ENCODE measurements at regions not wholly inside any gene's neighbourhood (a gene's known extent, or its start where the extent isn't known, plus 50 kb on each side); places are given as distances from the start of the nearest gene placed in this dataset.

DNA sequence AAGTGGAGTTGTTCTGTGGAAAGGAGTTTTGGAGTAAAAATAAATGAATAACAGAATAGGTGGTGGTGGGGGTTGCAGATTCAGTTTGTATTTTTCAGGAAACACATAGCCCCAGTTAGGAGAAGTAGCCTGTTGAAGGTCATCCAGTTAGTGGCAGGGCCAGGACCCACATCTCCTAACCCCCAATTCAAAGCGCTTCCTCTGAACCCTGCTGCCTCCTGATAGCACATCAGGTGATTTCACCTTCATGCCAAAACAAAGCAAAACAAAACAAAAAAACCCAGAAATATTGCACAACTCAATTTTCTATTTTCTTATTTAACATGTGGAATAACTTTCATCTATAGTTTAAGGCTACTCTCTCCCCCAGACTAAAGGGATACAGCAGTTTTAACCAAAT lies 112.3 kb upstream of the UGP2 start:
- Histone ChIP-seq H3K79me2 (ENCODE audit: insufficient read depth, low read depth, low read length) (no peaks in the 10 kb centered on the region), H2AFZ (ENCODE audit: low read length) (no peak overlapping the region), H3K4me3 (ENCODE audit: low read depth, low read length, poor library complexity, severe bottlenecking) (no peak overlapping the region), H4K20me1 (ENCODE audit: insufficient read depth, low read length) (no peaks in the 10 kb centered on the region), H3K27ac (ENCODE audit: low read depth, low read length, poor library complexity, severe bottlenecking) (no peak overlapping the region), H3K9me3 (ENCODE audit: low read length) (no peaks in the 10 kb centered on the region), H3K36me3 (ENCODE audit: insufficient read depth, low read length) (no peaks in the 10 kb centered on the region), H3K4me1 (ENCODE audit: insufficient read depth, low read length, poor library complexity, severe bottlenecking) (no peaks in the 10 kb centered on the region), H3K9me2 (ENCODE audit: insufficient read depth, low read length) (no peaks in the 10 kb centered on the region), H3K4me2 (ENCODE audit: low read length) (no peak overlapping the region)
- ChIA-PET POLR2A (no interaction called here), CTCF (ENCODE audit: unreplicated experiment) (no interaction called here)
- no TSS peak for BruUV-seq (replicated peaks)
- no peak for TF ChIP-seq EZH2phosphoT487 (IDR thresholded peaks at IDR 0.05; ENCODE audit: borderline replicate concordance, low read depth, low read length)
- TF ChIP-seq, protein P1, sequence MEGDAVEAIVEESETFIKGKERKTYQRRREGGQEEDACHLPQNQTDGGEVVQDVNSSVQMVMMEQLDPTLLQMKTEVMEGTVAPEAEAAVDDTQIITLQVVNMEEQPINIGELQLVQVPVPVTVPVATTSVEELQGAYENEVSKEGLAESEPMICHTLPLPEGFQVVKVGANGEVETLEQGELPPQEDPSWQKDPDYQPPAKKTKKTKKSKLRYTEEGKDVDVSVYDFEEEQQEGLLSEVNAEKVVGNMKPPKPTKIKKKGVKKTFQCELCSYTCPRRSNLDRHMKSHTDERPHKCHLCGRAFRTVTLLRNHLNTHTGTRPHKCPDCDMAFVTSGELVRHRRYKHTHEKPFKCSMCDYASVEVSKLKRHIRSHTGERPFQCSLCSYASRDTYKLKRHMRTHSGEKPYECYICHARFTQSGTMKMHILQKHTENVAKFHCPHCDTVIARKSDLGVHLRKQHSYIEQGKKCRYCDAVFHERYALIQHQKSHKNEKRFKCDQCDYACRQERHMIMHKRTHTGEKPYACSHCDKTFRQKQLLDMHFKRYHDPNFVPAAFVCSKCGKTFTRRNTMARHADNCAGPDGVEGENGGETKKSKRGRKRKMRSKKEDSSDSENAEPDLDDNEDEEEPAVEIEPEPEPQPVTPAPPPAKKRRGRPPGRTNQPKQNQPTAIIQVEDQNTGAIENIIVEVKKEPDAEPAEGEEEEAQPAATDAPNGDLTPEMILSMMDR (conservative IDR thresholded peaks at IDR 0.05; ENCODE audit: low read length) = no peak
- intact Hi-C loops (cut with micrococcal nuclease; ENCODE audit: unreplicated experiment) = no loop called here
- DNase-seq (ENCODE audit: low spot score) = no peak

DNA sequence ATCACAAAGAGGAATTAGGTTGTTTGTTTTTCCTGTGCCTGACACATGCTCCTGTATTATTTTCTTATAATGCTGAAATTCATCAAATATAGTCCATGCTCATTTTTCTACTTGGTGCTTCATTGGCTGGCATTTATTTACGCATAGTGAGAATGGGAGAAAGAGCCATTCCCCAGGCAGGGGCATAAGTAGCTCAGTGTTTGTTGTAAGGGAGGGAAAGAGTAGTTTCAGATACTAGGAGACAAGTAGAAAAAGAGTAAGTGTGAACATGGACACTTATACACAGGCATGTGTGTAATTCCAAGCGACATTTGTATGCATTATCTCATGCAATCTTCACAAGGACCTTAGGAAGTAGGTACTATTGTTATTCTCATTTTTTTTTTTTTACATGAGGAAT lies 111.9 kb upstream of the UGP2 start:
- Histone ChIP-seq H3K4me2 (ENCODE audit: low read length) (no peak overlapping the region), H3K36me3 (ENCODE audit: insufficient read depth, low read length) (no peaks in the 10 kb centered on the region), H3K4me3 (ENCODE audit: low read depth, low read length, poor library complexity, severe bottlenecking) (no peak overlapping the region), H4K20me1 (ENCODE audit: insufficient read depth, low read length) (no peaks in the 10 kb centered on the region), H3K4me1 (ENCODE audit: insufficient read depth, low read length, poor library complexity, severe bottlenecking) (no peaks in the 10 kb centered on the region), H3K79me2 (ENCODE audit: insufficient read depth, low read depth, low read length) (no peaks in the 10 kb centered on the region), H3K9me2 (ENCODE audit: insufficient read depth, low read length) (no peaks in the 10 kb centered on the region), H2AFZ (ENCODE audit: low read length) (no peak overlapping the region), H3K9me3 (ENCODE audit: low read length) (no peaks in the 10 kb centered on the region), H3K27ac (ENCODE audit: low read depth, low read length, poor library complexity, severe bottlenecking) (no peak overlapping the region)
- TF ChIP-seq, protein P1 (conservative IDR thresholded peaks at IDR 0.05; ENCODE audit: low read length) = no peak
- TF ChIP-seq EZH2phosphoT487 (IDR thresholded peaks at IDR 0.05; ENCODE audit: borderline replicate concordance, low read depth, low read length) = no peak
- no peak for DNase-seq (ENCODE audit: low spot score)
- ChIA-PET CTCF (ENCODE audit: unreplicated experiment) (no interaction called here), POLR2A (no interaction called here)
- intact Hi-C loops (cut with micrococcal nuclease; ENCODE audit: unreplicated experiment) = no loop called here
- no TSS peak for BruUV-seq (replicated peaks)

DNA sequence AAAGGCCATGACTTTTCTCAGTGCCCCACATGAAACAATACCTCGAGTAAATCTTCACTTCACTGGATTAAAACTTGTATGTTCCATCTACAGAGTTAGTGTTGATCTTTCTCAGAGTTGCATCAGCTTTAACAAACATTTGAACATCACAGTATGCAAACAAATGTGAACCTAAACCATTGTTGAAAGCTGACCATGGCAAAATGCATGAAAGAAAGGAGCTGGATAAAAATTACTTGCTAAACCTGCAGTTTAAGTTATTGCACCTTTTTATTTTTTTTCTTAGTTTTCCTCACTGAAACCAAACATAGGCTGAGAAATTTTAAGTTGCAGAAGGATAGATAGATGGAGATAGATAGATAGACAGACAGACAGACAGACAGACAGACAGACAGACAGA lies 107.2 kb upstream of the UGP2 start:
- Histone ChIP-seq H3K4me2 (ENCODE audit: low read length) (no peak overlapping the region), H2AFZ (ENCODE audit: low read length) (no peak overlapping the region), H3K4me3 (ENCODE audit: low read depth, low read length, poor library complexity, severe bottlenecking) (no peak overlapping the region), H4K20me1 (ENCODE audit: insufficient read depth, low read length) (no peaks in the 10 kb centered on the region), H3K27ac (ENCODE audit: low read depth, low read length, poor library complexity, severe bottlenecking) (no peak overlapping the region), H3K36me3 (ENCODE audit: insufficient read depth, low read length) (no peaks in the 10 kb centered on the region), H3K4me1 (ENCODE audit: insufficient read depth, low read length, poor library complexity, severe bottlenecking) (no peaks in the 10 kb centered on the region), H3K9me3 (ENCODE audit: low read length) (no peaks in the 10 kb centered on the region), H3K79me2 (ENCODE audit: insufficient read depth, low read depth, low read length) (no peaks in the 10 kb centered on the region), H3K9me2 (ENCODE audit: insufficient read depth, low read length) (no peaks in the 10 kb centered on the region)
- intact Hi-C loops (cut with micrococcal nuclease; ENCODE audit: unreplicated experiment) = no loop called here
- ChIA-PET CTCF (ENCODE audit: unreplicated experiment) (no interaction called here), POLR2A (interaction anchor here (0.5 kb wide), 1 partner anchor 10 kb away, joined by 3 read pairs; no protein-coding TSS in a partner anchor)
- no peak for DNase-seq (ENCODE audit: low spot score)
- no TSS peak for BruUV-seq (replicated peaks)
- TF ChIP-seq, protein P1 (conservative IDR thresholded peaks at IDR 0.05; ENCODE audit: low read length) = no peak
- TF ChIP-seq EZH2phosphoT487 (IDR thresholded peaks at IDR 0.05; ENCODE audit: borderline replicate concordance, low read depth, low read length) = no peak

All from OCI-LY7 (cell line).